ENCODE measurements at regions not wholly inside any gene's neighbourhood (a gene's known extent, or its start where the extent isn't known, plus 50 kb on each side); places are given as distances from the start of the nearest gene placed in this dataset.

DNA sequence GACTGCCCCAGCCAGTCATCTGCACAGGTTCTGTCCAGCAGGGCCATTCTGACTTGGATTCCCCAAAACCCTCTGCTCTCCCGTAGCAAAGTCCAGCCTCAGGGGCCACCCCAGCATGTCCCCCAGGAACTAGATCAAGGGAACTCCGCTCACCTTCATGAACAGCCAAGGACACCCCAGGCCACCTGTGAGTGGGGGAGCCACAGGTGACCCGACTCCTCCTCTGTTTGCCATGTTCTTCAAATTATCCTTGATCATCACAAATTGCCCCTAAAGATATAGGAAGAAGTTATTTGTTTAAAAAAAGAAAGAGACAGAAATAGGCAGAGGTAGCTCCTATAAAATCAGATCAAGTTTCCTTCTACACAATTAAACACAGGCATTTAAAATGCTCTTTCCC, 475.0 kb downstream of the MATN1 start:
- no peaks in the 10 kb centered on the region for H3K36me3 Mint-ChIP-seq (ENCODE audit: insufficient read depth)
- no peak overlapping the region for H3K27ac Mint-ChIP-seq

DNA sequence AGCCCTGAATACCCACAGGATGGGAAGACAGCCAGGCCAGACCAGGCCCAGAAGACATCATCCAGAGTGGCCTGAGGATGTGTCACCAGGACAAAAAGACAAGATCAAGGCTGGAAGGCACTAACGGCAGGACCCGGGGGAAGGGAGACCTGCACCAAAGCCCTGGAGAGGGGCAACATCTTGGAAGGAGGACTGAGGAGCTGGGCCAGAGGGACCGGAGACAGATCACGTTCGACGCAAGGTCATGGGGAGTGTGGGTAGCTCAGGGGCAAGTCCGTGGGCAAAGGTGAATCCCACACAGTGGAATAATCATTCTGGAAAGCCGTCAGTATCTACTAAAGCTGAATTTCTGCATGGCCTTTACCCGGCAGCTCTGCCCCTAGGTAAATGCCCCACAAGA, 478.6 kb downstream of the MATN1 start:
- TF ChIP-seq, protein P1, sequence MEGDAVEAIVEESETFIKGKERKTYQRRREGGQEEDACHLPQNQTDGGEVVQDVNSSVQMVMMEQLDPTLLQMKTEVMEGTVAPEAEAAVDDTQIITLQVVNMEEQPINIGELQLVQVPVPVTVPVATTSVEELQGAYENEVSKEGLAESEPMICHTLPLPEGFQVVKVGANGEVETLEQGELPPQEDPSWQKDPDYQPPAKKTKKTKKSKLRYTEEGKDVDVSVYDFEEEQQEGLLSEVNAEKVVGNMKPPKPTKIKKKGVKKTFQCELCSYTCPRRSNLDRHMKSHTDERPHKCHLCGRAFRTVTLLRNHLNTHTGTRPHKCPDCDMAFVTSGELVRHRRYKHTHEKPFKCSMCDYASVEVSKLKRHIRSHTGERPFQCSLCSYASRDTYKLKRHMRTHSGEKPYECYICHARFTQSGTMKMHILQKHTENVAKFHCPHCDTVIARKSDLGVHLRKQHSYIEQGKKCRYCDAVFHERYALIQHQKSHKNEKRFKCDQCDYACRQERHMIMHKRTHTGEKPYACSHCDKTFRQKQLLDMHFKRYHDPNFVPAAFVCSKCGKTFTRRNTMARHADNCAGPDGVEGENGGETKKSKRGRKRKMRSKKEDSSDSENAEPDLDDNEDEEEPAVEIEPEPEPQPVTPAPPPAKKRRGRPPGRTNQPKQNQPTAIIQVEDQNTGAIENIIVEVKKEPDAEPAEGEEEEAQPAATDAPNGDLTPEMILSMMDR (IDR thresholded peaks at IDR 0.05; ENCODE audit: unreplicated experiment) = no peak
- H3K4me1 Mint-ChIP-seq (ENCODE audit: low read depth) = no peaks in the 10 kb centered on the region

More for the DNA sequence above, 475.0 kb downstream of the MATN1 start:
- peaks cover 8% of the 10 kb centered on the region for H3K4me1 Mint-ChIP-seq (ENCODE audit: low read depth)
- TF ChIP-seq, protein P1 (IDR thresholded peaks at IDR 0.05; ENCODE audit: unreplicated experiment) = no peak
- H3K4me3 Mint-ChIP-seq (ENCODE audit: low read depth) = no peak overlapping the region
- H3K27me3 Mint-ChIP-seq = peaks cover 27% of the 10 kb centered on the region
- DNase-seq (ENCODE audit: low spot score, unreplicated experiment) = no peak
- no peaks in the 10 kb centered on the region for H3K9me3 Mint-ChIP-seq (ENCODE audit: low read depth)

DNA sequence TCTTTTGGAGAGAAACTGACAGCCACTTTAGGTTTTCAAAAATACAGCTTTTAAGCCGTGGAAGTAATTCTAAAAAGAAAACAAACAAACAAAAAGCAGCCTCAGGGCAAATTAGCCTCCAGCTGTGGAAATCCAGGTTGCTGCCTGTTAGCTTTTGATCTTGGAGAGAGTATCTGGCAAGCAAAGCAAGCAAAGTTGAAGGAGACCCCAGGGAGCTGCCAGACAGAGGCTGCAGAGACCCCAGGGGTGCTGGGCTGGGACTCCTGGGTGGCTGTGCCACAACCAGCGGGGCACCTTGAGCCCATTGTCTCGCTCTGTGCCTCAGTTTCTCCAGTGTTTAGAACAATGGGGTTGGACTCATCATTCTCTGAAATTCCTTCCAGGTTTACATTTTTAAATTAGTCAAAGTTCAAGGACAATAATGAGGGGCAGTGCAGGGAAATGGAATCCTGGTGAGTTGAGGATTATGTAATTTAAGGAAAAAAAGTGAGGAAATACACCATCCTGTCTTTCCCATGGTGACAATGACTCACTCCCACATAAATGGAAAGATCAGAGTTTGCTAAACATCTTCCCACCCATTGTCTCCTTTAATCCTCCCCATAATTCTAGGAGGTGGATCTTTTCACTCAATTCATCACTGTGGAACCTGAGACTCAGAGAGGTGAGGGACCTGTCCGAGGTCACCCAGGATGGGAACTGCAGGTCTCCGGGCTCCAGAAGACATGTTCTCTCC, 480.5 kb downstream of the MATN1 start:
- Mint-ChIP-seq H3K27ac (no peak overlapping the region), H3K36me3 (ENCODE audit: insufficient read depth) (no peaks in the 10 kb centered on the region), H3K27me3 (peaks cover 39% of the 10 kb centered on the region), H3K4me1 (ENCODE audit: low read depth) (no peaks in the 10 kb centered on the region), H3K9me3 (ENCODE audit: low read depth) (no peaks in the 10 kb centered on the region), H3K4me3 (ENCODE audit: low read depth) (no peak overlapping the region)
- no peak for DNase-seq (ENCODE audit: low spot score, unreplicated experiment)
- TF ChIP-seq, protein P1 (IDR thresholded peaks at IDR 0.05; ENCODE audit: unreplicated experiment) = no peak

More for the DNA sequence above, 478.6 kb downstream of the MATN1 start:
- H3K9me3 Mint-ChIP-seq (ENCODE audit: low read depth) = no peaks in the 10 kb centered on the region
- no peak overlapping the region for H3K27ac Mint-ChIP-seq
- H3K36me3 Mint-ChIP-seq (ENCODE audit: insufficient read depth) = no peaks in the 10 kb centered on the region
- no peak for DNase-seq (ENCODE audit: low spot score, unreplicated experiment)
- peaks cover 44% of the 10 kb centered on the region for H3K27me3 Mint-ChIP-seq
- no peak overlapping the region for H3K4me3 Mint-ChIP-seq (ENCODE audit: low read depth)

DNA sequence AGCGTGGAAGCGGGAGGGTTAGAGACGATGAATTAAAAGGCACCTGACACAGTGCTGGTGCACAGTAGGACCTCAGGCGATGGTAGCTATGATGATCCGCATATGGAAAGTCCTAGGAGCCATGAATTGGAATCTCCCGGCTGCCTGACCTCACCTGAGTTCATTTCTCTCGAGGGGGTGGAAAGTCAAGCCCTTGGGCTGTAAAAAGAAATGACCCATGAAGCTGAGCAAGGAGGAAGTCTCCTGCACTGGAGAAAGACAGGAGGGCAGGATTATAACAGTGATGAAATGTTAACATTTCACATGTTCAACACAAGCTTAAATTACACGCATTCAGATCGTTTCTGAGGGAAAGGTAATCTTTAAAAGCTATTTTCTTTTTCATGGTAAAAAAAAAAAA, 481.2 kb downstream of the MATN1 start:
- Mint-ChIP-seq H3K27ac (no peak overlapping the region), H3K27me3 (peaks cover 33% of the 10 kb centered on the region), H3K4me1 (ENCODE audit: low read depth) (no peaks in the 10 kb centered on the region), H3K9me3 (ENCODE audit: low read depth) (no peaks in the 10 kb centered on the region), H3K36me3 (ENCODE audit: insufficient read depth) (no peaks in the 10 kb centered on the region), H3K4me3 (ENCODE audit: low read depth) (no peak overlapping the region)
- TF ChIP-seq, protein P1 (IDR thresholded peaks at IDR 0.05; ENCODE audit: unreplicated experiment) = no peak
- DNase-seq (ENCODE audit: low spot score, unreplicated experiment) = no peak

DNA sequence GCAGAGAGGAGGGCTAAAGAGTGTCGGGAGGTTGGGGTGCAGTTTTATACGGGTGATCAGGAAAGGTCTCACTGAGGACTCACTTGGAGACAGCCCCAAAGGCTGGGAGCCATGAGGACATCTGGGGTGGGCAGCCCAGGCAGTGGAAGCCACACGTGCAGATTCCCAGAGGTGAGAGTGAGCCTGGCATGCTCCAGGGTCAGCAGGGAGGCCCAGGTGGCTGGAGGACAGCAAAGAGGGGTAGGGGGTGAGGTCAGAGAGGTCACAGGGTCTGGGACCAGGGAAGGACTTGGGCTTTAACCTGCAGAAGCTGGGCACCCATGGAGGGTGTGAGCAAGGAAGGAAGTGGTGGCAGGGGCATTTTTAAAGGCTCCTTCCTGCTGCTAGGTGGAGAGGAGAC, 481.7 kb downstream of the MATN1 start:
- TF ChIP-seq, protein P1 (IDR thresholded peaks at IDR 0.05; ENCODE audit: unreplicated experiment) = no peak
- Mint-ChIP-seq H3K27ac (no peak overlapping the region), H3K4me1 (ENCODE audit: low read depth) (no peaks in the 10 kb centered on the region), H3K9me3 (ENCODE audit: low read depth) (no peaks in the 10 kb centered on the region), H3K4me3 (ENCODE audit: low read depth) (no peak overlapping the region), H3K36me3 (ENCODE audit: insufficient read depth) (no peaks in the 10 kb centered on the region), H3K27me3 (peaks cover 31% of the 10 kb centered on the region)
- DNase-seq (ENCODE audit: low spot score, unreplicated experiment) = no peak

Measured in progenitor cell of endocrine pancreas (in vitro differentiated cells).